GM23338 (cell line): ENCODE measurements at regions not wholly inside any gene's neighbourhood (a gene's known extent, or its start where the extent isn't known, plus 50 kb on each side); places are given as distances from the start of the nearest gene placed in this dataset.

Source experiments
- CREB1 ChIP-seq: fragments of 250-450 bp; sonication (Bioruptor Pico); IDR thresholded peaks from 2 replicates; pipeline ENCODE4 v1.5.0; 2020; ENCODE audit warnings: low read depth, mild to moderate bottlenecking, moderate library complexity
- ETS1 ChIP-seq: IDR thresholded peaks from 2 replicates; pipeline ENCODE4 v1.6.1; 2016; ENCODE audit warnings: antibody characterized with exemption
- EZH2 ChIP-seq: fragments of 200-600 bp; sonication (generic); IDR thresholded peaks from one replicate; pipeline ENCODE4 v1.8.0; 2017; ENCODE audit warnings: antibody characterized with exemption, mild to moderate bottlenecking, low read depth; ENCODE audit not compliant: unreplicated experiment
- EZH2phosphoT487 ChIP-seq: fragments of 200-600 bp; sonication (generic); IDR thresholded peaks from one replicate; pipeline ENCODE4 v1.8.1; 2018; ENCODE audit warnings: antibody characterized with exemption; ENCODE audit not compliant: unreplicated experiment
- JUNB ChIP-seq: IDR thresholded peaks from one replicate; pipeline ENCODE4 v1.6.1; 2016; ENCODE audit warnings: antibody characterized with exemption; ENCODE audit not compliant: unreplicated experiment
- NANOG ChIP-seq: IDR thresholded peaks from 2 replicates; pipeline ENCODE4 v1.6.1; 2016; ENCODE audit warnings: antibody characterized with exemption, borderline replicate concordance
- POLR2AphosphoS5 ChIP-seq: IDR thresholded peaks from 2 replicates; pipeline ENCODE4 v1.6.1; 2016; ENCODE audit warnings: antibody characterized with exemption, low read depth
- STAT1 ChIP-seq: IDR thresholded peaks from one replicate; pipeline ENCODE4 v1.6.1; 2016; ENCODE audit warnings: antibody characterized with exemption; ENCODE audit not compliant: unreplicated experiment
- ZNF331 ChIP-seq: fragments of 250-450 bp; sonication (Bioruptor Pico); IDR thresholded peaks from 2 replicates; pipeline ENCODE4 v1.5.0; 2020; ENCODE audit warnings: low read depth, mild to moderate bottlenecking, moderate library complexity
- TF ChIP-seq, protein P1 (sequence below), 2 experiments: fragments of 200-600 bp in 1 of 2; sonication (generic) in 1 of 2; conservative IDR thresholded peaks; 2 replicates each; pipeline versions ENCODE4 v1.5.1 to v1.6.1; 2016 to 2017; ENCODE audit warnings: antibody characterized with exemption in 2 of 2, low read depth in 2 of 2, mild to moderate bottlenecking in 2 of 2, moderate library complexity in 1 of 2
- TF ChIP-seq, protein P2 (sequence below): IDR thresholded peaks from one replicate; pipeline ENCODE4 v1.6.1; 2018; ENCODE audit warnings: antibody characterized with exemption; ENCODE audit not compliant: unreplicated experiment

GRCh38 chr14:48350971-48351370 lies 675.6 kb upstream of the MDGA2 start:
- TF ChIP-seq, protein P1, sequence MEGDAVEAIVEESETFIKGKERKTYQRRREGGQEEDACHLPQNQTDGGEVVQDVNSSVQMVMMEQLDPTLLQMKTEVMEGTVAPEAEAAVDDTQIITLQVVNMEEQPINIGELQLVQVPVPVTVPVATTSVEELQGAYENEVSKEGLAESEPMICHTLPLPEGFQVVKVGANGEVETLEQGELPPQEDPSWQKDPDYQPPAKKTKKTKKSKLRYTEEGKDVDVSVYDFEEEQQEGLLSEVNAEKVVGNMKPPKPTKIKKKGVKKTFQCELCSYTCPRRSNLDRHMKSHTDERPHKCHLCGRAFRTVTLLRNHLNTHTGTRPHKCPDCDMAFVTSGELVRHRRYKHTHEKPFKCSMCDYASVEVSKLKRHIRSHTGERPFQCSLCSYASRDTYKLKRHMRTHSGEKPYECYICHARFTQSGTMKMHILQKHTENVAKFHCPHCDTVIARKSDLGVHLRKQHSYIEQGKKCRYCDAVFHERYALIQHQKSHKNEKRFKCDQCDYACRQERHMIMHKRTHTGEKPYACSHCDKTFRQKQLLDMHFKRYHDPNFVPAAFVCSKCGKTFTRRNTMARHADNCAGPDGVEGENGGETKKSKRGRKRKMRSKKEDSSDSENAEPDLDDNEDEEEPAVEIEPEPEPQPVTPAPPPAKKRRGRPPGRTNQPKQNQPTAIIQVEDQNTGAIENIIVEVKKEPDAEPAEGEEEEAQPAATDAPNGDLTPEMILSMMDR (conservative IDR thresholded peaks at IDR 0.05; ENCODE audit: low read depth in 2 of 2), result no peak
- no peak for TF ChIP-seq EZH2
- no peak for TF ChIP-seq POLR2AphosphoS5
- no peak for TF ChIP-seq EZH2phosphoT487
- TF ChIP-seq CREB1 (CRISPR knock-in tag), result no peak
- no peak for TF ChIP-seq ZNF331
- TF ChIP-seq ETS1, result no peak
- TF ChIP-seq, protein P2, sequence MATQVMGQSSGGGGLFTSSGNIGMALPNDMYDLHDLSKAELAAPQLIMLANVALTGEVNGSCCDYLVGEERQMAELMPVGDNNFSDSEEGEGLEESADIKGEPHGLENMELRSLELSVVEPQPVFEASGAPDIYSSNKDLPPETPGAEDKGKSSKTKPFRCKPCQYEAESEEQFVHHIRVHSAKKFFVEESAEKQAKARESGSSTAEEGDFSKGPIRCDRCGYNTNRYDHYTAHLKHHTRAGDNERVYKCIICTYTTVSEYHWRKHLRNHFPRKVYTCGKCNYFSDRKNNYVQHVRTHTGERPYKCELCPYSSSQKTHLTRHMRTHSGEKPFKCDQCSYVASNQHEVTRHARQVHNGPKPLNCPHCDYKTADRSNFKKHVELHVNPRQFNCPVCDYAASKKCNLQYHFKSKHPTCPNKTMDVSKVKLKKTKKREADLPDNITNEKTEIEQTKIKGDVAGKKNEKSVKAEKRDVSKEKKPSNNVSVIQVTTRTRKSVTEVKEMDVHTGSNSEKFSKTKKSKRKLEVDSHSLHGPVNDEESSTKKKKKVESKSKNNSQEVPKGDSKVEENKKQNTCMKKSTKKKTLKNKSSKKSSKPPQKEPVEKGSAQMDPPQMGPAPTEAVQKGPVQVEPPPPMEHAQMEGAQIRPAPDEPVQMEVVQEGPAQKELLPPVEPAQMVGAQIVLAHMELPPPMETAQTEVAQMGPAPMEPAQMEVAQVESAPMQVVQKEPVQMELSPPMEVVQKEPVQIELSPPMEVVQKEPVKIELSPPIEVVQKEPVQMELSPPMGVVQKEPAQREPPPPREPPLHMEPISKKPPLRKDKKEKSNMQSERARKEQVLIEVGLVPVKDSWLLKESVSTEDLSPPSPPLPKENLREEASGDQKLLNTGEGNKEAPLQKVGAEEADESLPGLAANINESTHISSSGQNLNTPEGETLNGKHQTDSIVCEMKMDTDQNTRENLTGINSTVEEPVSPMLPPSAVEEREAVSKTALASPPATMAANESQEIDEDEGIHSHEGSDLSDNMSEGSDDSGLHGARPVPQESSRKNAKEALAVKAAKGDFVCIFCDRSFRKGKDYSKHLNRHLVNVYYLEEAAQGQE, result no peak
- TF ChIP-seq JUNB, result no peak
- no peak for TF ChIP-seq STAT1
- no peak for TF ChIP-seq NANOG
